HG03095 (cell line): ENCODE measurements at regions not wholly inside any gene's neighbourhood (a gene's known extent, or its start where the extent isn't known, plus 50 kb on each side); places are given as distances from the start of the nearest gene placed in this dataset.

Source experiments
- ATAC-seq: cut with Tn5 transposase; IDR thresholded peaks from one replicate; pipeline ENCODE4 v1.9.1; 2021; ENCODE audit warnings: moderate library complexity; ENCODE audit not compliant: unreplicated experiment

- ATAC-seq = no peak
These were observed 2304.5 kb downstream of the MAT2B start for GRCh38 chr5:165809914-165810313.

- no peak for ATAC-seq
These were observed 2324.1 kb downstream of the MAT2B start for GRCh38 chr5:165829504-165829903.

- ATAC-seq = no peak
These were observed 2329.5 kb downstream of the MAT2B start for GRCh38 chr5:165834891-165835290.

GRCh38 chr5:165836046-165836445 is 2330.6 kb downstream of the MAT2B start:
- no peak for ATAC-seq

GRCh38 chr5:165837286-165837685 is 2331.9 kb downstream of the MAT2B start:
- ATAC-seq = no peak

- no peak for ATAC-seq
These were observed 2339.2 kb downstream of the MAT2B start for GRCh38 chr5:165844571-165844970.

GRCh38 chr5:165858118-165858517 is 2352.7 kb downstream of the MAT2B start:
- no peak for ATAC-seq

GRCh38 chr5:165859251-165859650 is 2353.8 kb downstream of the MAT2B start:
- no peak for ATAC-seq

- ATAC-seq = no peak
These were observed 2357.8 kb downstream of the MAT2B start for GRCh38 chr5:165863239-165863638.

- no peak for ATAC-seq
These were observed 2365.9 kb downstream of the MAT2B start for GRCh38 chr5:165871291-165871690.

- no peak for ATAC-seq
These were observed 2369.4 kb downstream of the MAT2B start for GRCh38 chr5:165874851-165875250.

- no peak for ATAC-seq
These were observed 2371.1 kb downstream of the MAT2B start for GRCh38 chr5:165876538-165876937.

- no peak for ATAC-seq
These were observed 2372.1 kb downstream of the MAT2B start for GRCh38 chr5:165877475-165877874.

GRCh38 chr5:165881259-165881658 is 2375.8 kb downstream of the MAT2B start:
- no peak for ATAC-seq

- ATAC-seq = no peak
These were observed 2376.7 kb downstream of the MAT2B start for GRCh38 chr5:165882099-165882498.

GRCh38 chr5:165885623-165886350 is 2380.4 kb downstream of the MAT2B start:
- ATAC-seq = no peak

- no peak for ATAC-seq
These were observed 2381.7 kb downstream of the MAT2B start for GRCh38 chr5:165887147-165887546.

- ATAC-seq = no peak
These were observed 2387.0 kb downstream of the MAT2B start for GRCh38 chr5:165892383-165892782.

- ATAC-seq = no peak
These were observed 2389.5 kb downstream of the MAT2B start for GRCh38 chr5:165894916-165895315.

GRCh38 chr5:165903835-165904234 is 2387.6 kb upstream of the WWC1 start:
- ATAC-seq = no peak

- ATAC-seq = no peak
These were observed 2384.6 kb upstream of the WWC1 start for GRCh38 chr5:165906871-165907270.

GRCh38 chr5:165913059-165913458 is 2378.4 kb upstream of the WWC1 start:
- no peak for ATAC-seq

- no peak for ATAC-seq
These were observed 2377.0 kb upstream of the WWC1 start for GRCh38 chr5:165914456-165914855.
